Body of pancreas (tissue), 4 donors: ENCODE measurements at regions not wholly inside any gene's neighbourhood (a gene's known extent, or its start where the extent isn't known, plus 50 kb on each side); places are given as distances from the start of the nearest gene placed in this dataset.

Source experiments
- ATAC-seq: fragments of 150-250 bp; one replicate; pipeline ENCODE4 v1.9.1; 2016
- DNase-seq, 4 donors: peaks; one replicate each; pipeline ENCODE4 v3.0.0-alpha.2; 2019
- H3K27ac ChIP-seq, 4 donors: fragments of 200-600 bp; sonication (generic); 1 replicate in 3 of 4; 2 replicates in 1 of 4; pipeline versions ENCODE4 v1.5.1 to v1.6.1; 2016 to 2019; ENCODE audit warnings: mild to moderate bottlenecking in 1 of 4, mixed read lengths in 1 of 4, moderate library complexity in 1 of 4
- H3K27me3 ChIP-seq, 2 donors: fragments of 200-600 bp; sonication (generic); one replicate each; pipeline ENCODE4 v1.6.0; 2016; ENCODE audit warnings: mild to moderate bottlenecking in 1 of 2
- H3K36me3 ChIP-seq, 2 donors: fragments of 200-600 bp; sonication (generic); replicated peaks in 1 of 2; 2 replicates each; pipeline ENCODE4 v1.5.1; 2016; ENCODE audit warnings: low read depth in 2 of 2; ENCODE audit not compliant: insufficient read depth in 1 of 2
- H3K4me1 ChIP-seq: fragments of 200-600 bp; sonication (generic); one replicate; pipeline ENCODE4 v1.6.0; 2016
- H3K4me3 ChIP-seq, 2 donors: fragments of 200-600 bp; sonication (generic); 1 replicate in 1 of 2; 2 replicates in 1 of 2; pipeline ENCODE4 v1.5.1; 2016 to 2019
- H3K9me3 ChIP-seq, 3 donors: fragments of 200-600 bp; sonication (generic); 1 replicate in 2 of 3; 2 replicates in 1 of 3; pipeline ENCODE4 v1.5.1; 2016
- CTCF ChIP-seq, 7 experiments: fragments of 450-650 bp in 4 of 7; fragments of 200-600 bp in 3 of 7; sonication (generic) in 3 of 7; IDR thresholded peaks; one replicate each; pipeline ENCODE4 v1.5.1; 2016 to 2019; ENCODE audit warnings: antibody characterized with exemption in 7 of 7
- POLR2A ChIP-seq, 3 donors: fragments of 450-650 bp; IDR thresholded peaks; one replicate each; pipeline ENCODE4 v1.6.1; 2016; ENCODE audit warnings: antibody characterized with exemption in 3 of 3, mild to moderate bottlenecking in 2 of 3
- WGBS, 2 donors: methylation state at CpG; one replicate each; pipeline ENCODE4 v1.1.5; 2017; 5-methylcytosine and 5-hydroxymethylcytosine counted together
- intact Hi-C: fragments of 100-400 bp; cut with DNase I; formaldehyde crosslinking; loops from one replicate; pipeline ENCODE4 v1.15.1; 2023

GRCh38 chr14:38103542-38104225 is 104.0 kb upstream of the SSTR1 start:
- TF ChIP-seq POLR2A (IDR thresholded peaks at IDR 0.05) (no peak), CTCF (IDR thresholded peaks at IDR 0.05) (no peak)
- no peak overlapping the region for H3K27ac ChIP-seq
- WGBS, 2 donors, result 75 to 78% methylated on average over 6 of the region's 6 CpGs
- DNase-seq, result no peak
- no peak for ATAC-seq
- H3K36me3 ChIP-seq, result no peaks in the 10 kb centered on the region
- no peaks in the 10 kb centered on the region for H3K27me3 ChIP-seq
- intact Hi-C loops, result no loop called here
- H3K4me3 ChIP-seq, result no peak overlapping the region
- no peaks in the 10 kb centered on the region for H3K9me3 ChIP-seq
- H3K4me1 ChIP-seq, result no peaks in the 10 kb centered on the region

GRCh38 chr14:38105106-38105702 is 102.5 kb upstream of the SSTR1 start:
- TF ChIP-seq POLR2A (IDR thresholded peaks at IDR 0.05), result no peak
- TF ChIP-seq CTCF (IDR thresholded peaks at IDR 0.05), result no peak
- no peak for ATAC-seq
- no peaks in the 10 kb centered on the region for H3K36me3 ChIP-seq
- H3K27ac ChIP-seq, result no peak overlapping the region
- intact Hi-C loops, result no loop called here
- DNase-seq, result no peak
- H3K4me1 ChIP-seq, result no peaks in the 10 kb centered on the region
- H3K9me3 ChIP-seq, result no peaks in the 10 kb centered on the region
- no peak overlapping the region for H3K4me3 ChIP-seq
- H3K27me3 ChIP-seq, result no peaks in the 10 kb centered on the region
- WGBS, 2 donors, result 76 to 83% methylated on average over 9 of the region's 9 CpGs

- 56 to 90% methylated on average over 2 of the region's 2 CpGs for WGBS, 2 donors
- intact Hi-C loops, result no loop called here
- Histone ChIP-seq H3K27me3 (no peaks in the 10 kb centered on the region), H3K9me3 (no peaks in the 10 kb centered on the region), H3K27ac (no peak overlapping the region), H3K36me3 (no peaks in the 10 kb centered on the region), H3K4me1 (no peaks in the 10 kb centered on the region), H3K4me3 (no peak overlapping the region)
- DNase-seq (no peak), ATAC-seq (no peak)
- no peak for TF ChIP-seq POLR2A (IDR thresholded peaks at IDR 0.05)
- TF ChIP-seq CTCF (IDR thresholded peaks at IDR 0.05), result no peak
These were observed 100.5 kb upstream of the SSTR1 start for GRCh38 chr14:38107216-38107631.

GRCh38 chr14:38108681-38109080 is 99.0 kb upstream of the SSTR1 start:
- TF ChIP-seq CTCF (IDR thresholded peaks at IDR 0.05) (no peak), POLR2A (IDR thresholded peaks at IDR 0.05) (no peak)
- no peaks in the 10 kb centered on the region for H3K9me3 ChIP-seq
- ATAC-seq, result no peak
- no peaks in the 10 kb centered on the region for H3K4me1 ChIP-seq
- H3K27ac ChIP-seq, result no peak overlapping the region
- no peak overlapping the region for H3K4me3 ChIP-seq
- no peaks in the 10 kb centered on the region for H3K36me3 ChIP-seq
- no peaks in the 10 kb centered on the region for H3K27me3 ChIP-seq
- no peak for DNase-seq
- 58 to 63% methylated on average over 2 of the region's 2 CpGs for WGBS, 2 donors
- intact Hi-C loops, result no loop called here

GRCh38 chr14:38110258-38110657 is 97.4 kb upstream of the SSTR1 start:
- no peak for TF ChIP-seq CTCF (IDR thresholded peaks at IDR 0.05)
- TF ChIP-seq POLR2A (IDR thresholded peaks at IDR 0.05), result no peak
- intact Hi-C loops, result no loop called here
- Histone ChIP-seq H3K4me3 (no peak overlapping the region), H3K27ac (no peak overlapping the region), H3K9me3 (no peaks in the 10 kb centered on the region), H3K36me3 (no peaks in the 10 kb centered on the region), H3K4me1 (no peaks in the 10 kb centered on the region), H3K27me3 (no peaks in the 10 kb centered on the region)
- no peak for DNase-seq
- 38 to 58% methylated on average over 1 of the region's 1 CpG for WGBS, 2 donors
- no peak for ATAC-seq
